IMR-90 (cell line): ENCODE measurements at regions not wholly inside any gene's neighbourhood (a gene's known extent, or its start where the extent isn't known, plus 50 kb on each side); places are given as distances from the start of the nearest gene placed in this dataset.

Experiments
- CTCF ChIP-seq: conservative IDR thresholded peaks from 2 replicates; pipeline ENCODE4 v1.5.1; 2012; ENCODE audit warnings: mild to moderate bottlenecking, low read depth, low read length, improper control_type of control experiment
- MXI1 ChIP-seq: IDR thresholded peaks from 2 replicates; pipeline ENCODE4 v1.6.1; 2012; ENCODE audit warnings: low read depth, mild to moderate bottlenecking, low read length, moderate library complexity, borderline replicate concordance
- POLR2A ChIP-seq: IDR thresholded peaks from 2 replicates; pipeline ENCODE4 v1.6.1; 2012; ENCODE audit warnings: mild to moderate bottlenecking, low read depth, low read length
- USF2 ChIP-seq: fragments of 150-350 bp; IDR thresholded peaks from 2 replicates; pipeline ENCODE4 v1.6.1; 2017; ENCODE audit warnings: mild to moderate bottlenecking, antibody characterized with exemption, low read length, low read depth

GRCh38 chrX:83077606-83078005 is 430.5 kb upstream of the POU3F4 start:
- TF ChIP-seq POLR2A, result no peak
- no peak for TF ChIP-seq USF2
- no peak for TF ChIP-seq MXI1
- no peak for TF ChIP-seq CTCF
